ENCODE measurements at regions not wholly inside any gene's neighbourhood (a gene's known extent, or its start where the extent isn't known, plus 50 kb on each side); places are given as distances from the start of the nearest gene placed in this dataset.

DNA sequence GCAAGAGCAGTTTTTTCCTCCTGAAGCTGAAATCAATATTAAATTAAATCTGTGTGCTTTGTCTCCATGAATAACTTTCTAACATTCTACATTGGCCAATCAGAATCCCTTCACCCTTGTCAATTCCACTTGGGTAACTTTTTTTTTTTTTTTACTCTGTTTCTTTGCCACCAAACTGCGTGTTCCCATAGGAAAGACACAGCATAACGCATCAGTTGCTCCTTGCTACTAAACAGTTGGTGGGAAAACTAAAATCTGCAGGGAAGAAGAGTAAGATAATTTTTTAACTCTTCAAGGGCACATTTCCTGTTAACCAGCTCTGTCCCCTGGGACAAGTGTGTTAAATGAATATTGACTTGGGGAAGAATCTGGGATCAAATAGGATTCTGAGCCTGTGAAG, 113.3 kb upstream of the SERP2 start:
- no peak for ATAC-seq

DNA sequence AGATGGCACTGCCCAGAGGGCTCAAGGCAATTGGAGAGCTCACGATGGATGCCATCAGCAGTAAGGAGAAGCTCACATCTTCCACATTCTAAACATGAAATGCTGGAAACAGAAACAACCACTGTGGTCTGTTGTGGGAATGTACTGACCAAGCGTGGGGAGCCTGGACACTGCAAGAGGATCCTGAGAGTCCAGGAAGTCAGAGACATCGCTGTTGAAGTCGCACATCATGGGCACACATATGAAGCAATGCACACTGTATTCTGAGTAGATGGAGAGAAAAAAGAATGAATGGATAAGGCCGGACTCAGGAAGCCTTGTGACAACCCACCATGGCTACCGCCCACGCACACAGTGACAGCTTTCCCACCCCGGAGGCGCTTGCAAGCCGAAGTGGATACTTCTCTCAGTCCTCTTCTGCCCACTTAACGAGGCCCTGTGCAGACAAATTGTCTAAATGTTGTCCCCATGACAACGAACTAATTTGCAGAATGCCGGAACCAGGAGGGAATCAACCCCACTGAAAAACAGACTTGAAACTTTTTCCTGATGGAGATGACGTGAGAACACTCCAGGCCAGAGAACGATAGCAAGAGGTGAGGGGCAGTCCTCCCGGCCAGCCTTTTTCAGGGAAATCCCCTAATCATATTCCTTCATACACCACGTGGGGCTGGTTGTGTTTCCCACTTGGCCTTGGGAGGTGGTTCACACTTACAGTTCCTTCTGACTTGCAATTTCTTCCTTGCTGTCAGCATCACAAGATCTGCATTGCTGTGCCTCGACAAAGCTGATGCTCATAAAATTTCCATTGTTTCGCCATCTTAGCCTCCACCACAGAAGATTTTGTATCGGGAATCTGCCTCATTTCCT, 109.6 kb upstream of the SERP2 start:
- ATAC-seq = no peak

DNA sequence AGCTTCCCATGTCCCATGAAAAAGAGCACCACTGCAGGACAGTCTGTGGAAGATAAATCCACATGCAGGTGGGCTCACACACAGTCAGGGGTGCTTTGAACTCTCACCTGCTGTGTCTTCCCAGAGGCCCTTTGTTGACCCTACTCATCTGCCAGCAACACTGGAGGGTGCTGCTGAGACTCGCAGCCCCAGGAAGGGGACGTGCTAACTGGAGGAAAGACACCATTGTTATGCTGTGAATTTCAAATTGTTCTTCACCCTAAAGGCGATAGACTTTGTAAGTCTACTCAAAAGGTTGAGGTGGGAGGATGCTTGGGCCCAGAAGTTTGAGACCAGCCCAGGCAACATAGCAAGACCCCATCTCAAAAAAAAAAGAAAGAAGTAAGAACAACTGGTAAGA, 107.3 kb upstream of the SERP2 start:
- no peak for ATAC-seq

DNA sequence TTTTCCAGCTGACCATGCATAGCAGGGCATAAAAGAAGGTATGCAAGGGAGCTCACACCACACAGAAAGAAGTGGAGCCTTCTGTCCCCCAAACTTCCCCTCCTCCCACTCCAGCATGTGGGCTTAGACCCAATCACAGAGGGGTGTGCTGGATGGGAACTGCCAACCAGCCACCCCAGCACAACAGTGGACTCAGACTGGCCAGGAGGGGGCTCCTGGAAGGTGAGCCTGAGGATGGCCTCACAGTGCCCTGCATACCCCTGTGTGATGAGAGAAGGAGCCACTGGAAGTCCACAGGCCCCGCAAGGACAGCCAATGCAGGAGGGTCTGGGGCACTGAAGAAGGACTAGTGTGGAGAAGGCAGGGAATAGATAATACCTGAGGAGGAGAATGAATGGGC, 106.9 kb upstream of the SERP2 start:
- no peak for ATAC-seq

DNA sequence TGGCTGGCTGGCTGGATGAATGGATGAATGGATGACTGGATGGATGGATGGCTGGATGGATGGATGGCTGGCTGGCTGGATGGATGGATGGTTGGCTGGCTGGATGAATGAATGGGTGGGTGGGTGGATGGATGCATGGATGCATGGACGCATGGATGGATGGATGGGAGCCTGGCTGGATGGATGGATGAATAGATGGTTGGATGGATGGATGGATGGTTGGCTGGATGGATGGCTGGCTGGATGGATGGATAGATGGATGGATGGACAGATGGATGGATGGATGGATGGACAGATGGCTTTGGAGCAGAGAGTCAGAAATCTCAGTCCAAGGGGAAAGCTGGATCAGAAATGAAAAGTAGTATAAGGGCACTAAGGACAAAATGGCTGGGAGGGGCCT, 106.4 kb upstream of the SERP2 start:
- no peak for ATAC-seq

DNA sequence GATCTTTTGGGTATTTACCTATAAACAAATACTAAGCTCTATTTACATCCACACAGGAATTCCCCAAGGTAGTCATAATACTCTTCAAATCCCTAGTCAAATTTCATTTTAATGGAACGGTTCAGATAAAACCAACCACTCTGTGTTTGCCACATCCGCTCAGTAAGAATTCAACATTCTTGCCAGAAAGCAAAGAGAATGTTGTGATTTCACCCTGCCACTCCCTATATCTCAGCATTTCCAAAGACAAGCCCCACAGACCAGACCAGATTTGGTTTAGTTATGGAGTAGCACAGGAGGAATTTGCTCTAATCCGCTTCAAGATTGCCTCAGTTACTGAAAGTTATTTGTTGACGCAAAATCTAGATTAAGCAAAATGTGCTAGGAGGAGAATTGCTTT, 105.6 kb upstream of the SERP2 start:
- no peak for ATAC-seq

DNA sequence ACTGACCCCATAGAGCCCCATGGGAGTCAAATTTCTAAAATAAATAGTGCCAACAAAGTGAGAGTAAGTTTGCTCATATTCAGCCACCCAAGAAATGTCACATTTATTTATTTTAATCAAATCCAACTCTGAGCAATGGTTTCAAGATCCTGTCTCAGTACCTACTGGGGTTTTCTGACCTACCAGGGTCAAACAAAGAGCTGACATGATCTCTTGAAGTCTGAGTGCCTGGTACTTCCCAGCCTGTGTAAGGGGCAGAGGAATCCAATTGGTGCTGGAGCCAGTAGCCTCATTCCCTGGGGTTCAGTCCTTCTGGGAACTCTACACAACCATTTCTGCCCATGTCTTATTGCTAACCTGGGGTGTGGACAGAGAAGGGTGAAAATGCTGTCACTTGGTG, 104.6 kb upstream of the SERP2 start:
- no peak for ATAC-seq

DNA sequence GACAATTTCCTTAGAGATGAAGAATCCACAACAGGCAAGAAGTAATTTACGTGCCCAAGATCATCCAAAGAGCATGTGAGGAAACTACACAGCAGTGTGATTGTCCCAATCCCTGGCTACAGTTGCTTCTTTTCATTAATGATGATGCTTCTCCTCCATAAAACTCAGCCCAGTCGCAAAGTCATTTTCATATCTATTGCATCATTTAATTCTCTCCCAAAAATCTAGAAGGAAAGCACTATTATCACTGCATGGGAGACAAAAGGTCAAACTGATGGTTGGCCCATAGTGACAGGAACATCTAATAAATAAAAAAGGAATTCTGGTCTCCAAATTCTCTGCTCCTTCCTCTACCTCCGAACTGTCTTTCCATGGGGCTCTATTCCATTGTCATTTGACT, 103.5 kb upstream of the SERP2 start:
- no peak for ATAC-seq

DNA sequence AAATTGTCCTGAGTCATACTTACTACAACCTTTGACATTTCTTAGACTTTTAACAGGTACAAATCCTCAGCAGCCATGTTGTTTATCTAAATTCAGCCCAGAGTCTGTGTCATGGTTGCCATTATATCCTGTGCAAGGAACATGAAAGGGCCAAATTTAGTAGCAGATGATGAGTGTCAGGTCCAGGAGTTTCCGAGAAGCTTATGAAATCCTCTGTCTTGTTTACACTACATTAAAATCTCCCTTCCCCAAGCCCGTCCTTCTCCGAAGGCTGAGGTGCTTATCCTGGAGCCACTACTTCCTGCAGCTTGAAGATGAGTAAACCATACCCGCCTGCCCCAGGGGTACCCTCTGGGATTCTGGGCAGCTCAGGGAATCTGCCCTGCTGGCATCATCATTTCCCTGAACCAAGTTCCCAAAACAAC, 102.6 kb upstream of the SERP2 start:
- no peak for ATAC-seq

DNA sequence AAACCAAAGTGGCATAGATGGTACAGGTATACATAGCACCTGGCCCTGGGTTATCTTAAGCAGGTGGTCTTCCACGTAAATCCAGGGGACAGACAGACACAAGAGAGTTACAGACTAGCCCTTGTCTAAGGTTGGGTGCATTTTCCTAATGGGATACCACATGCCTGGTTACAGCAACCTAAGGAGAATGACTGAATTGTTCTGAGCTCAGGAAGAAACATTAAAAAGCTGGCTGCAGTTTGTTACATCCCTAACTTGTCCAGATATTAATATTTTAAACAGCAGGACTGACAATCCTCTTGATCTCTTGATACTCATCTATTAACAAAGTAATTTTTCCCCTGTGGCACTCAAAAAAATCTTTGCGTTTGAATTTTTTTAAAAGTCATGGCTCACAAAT, 102.2 kb upstream of the SERP2 start:
- no peak for ATAC-seq

DNA sequence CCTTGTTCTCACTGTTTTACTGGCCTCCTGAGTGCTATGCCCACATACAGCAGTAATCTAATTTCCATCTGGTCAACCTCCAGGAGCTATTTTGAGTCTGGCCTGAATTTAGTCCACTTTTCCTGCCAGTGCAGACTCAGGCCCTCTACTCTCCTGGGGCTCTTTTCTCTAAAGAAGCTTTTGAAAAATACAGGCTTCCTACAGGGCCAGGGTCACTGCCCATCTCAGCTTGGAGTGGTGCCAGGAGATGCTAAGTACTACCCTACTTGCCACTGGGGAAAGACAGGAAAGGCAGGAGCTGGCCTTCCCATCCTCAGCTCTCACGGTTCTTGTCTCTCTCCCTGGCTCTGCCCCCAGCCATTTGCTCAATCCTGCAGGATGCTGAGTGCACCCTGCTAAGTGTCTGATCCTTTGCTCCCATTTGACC, 101.7 kb upstream of the SERP2 start:
- no peak for ATAC-seq

DNA sequence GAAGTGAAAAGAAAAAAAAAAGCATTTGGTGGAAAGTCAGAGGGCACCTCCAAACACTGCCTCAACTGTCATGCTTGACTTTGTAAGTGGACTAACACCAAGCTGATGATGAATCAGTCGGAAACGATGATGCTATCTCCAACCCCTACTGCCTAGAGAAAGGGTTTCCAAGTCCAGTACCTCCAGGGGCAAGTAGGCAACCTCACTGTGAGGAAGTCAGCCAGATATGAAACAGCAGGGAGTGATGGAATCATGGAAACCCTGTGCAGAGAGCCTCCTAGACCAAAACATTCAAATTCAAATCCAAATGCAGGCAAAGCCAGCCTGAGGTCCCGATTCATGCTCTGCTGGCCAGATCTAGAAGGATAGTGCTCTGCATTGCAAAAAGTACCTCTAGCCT, 100.9 kb upstream of the SERP2 start:
- no peak for ATAC-seq

DNA sequence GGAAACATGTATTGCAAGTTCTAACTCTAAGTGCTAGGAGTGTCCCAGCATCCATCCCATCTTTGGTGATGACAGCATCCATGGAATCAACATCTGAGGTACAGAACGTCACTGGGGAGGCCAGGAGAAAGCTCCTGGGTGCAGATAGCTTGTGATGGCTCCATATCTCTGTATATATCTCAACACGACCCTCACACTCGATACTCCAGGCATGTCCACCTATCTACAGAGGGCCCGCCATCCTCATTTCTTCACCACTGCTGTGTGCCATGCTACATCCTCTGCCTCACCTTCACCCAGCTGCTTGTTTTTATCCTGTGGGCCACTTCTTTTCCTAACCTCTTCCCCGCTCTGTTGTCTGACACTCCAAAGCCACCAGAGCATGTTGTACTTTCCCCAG, 100.4 kb upstream of the SERP2 start:
- ATAC-seq = no peak

DNA sequence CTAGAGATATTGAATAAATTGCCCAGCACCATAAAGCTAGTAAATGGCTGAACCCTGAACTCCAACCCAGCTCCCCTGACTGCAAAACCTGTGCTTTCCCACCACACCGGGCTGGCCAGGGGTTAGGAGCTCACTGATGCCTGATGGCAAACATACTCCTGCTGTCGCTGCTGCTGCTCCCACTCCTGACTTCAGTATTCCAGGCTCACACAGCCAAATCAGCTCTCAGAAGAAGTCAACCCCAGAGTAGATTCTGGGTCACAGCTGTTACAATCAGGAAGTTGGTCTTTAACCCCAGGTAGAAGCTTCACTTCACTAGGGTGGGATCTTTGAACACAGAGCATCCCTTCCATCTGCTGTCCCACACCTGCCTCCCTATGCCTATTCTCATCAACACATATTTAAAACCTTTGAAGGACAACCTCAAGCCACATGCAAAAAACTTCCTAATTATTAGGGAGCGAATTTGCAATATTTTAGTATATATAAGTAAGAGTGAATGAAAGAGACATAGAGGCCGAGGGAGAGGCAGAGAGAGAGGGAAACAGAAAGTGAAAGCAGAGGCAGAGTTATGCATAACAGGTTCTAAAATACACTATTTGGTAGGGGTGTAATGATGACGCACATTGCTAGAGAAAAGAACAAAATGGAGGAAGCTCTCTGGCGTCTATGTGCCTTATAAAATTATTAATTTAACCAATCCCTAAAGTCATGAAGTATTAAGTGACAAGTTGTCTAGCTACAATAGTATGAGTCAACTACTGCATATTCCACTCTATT, 99.4 kb upstream of the SERP2 start:
- ATAC-seq = peak; percentile 97 to 99

DNA sequence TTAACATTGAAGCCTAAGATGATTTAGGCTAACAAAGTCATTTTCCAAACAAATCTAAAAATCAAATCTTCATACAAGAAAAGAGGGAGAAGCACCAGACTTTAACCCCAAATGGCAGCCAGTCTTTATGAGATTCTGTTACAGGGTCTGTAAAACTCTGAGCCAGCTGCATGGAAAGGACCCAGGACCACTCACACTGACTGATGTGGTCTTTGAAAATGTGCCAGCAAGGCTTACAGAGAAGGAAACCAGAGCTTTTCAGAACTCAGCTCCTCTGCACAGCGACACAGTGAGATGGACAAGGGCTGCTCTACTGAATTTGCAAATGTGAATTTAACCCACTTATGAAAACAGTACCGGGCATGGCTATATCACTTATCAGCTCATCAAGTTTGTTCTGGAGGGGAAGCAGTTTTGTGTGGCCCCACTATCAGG, 98.8 kb upstream of the SERP2 start:
- no peak for ATAC-seq

DNA sequence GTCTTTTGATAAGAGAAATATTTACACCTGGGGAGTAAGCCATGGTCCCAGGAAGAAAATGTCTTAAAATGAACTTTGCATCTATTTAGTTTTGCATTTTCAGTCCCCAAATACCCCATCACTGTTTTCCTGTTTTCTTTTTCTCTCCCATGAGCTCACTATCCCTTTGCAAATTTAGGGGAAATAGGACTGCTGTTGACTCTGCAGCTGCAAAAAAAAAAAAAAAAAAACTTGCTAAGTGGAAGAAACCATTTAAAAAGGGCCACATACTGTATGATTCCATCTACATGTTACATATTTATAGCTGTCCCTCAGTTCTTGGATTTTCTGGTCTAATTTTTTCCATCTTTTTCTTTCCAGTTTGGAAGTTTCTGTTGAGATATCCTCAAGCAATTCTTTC, 98.2 kb upstream of the SERP2 start:
- ATAC-seq = no peak

DNA sequence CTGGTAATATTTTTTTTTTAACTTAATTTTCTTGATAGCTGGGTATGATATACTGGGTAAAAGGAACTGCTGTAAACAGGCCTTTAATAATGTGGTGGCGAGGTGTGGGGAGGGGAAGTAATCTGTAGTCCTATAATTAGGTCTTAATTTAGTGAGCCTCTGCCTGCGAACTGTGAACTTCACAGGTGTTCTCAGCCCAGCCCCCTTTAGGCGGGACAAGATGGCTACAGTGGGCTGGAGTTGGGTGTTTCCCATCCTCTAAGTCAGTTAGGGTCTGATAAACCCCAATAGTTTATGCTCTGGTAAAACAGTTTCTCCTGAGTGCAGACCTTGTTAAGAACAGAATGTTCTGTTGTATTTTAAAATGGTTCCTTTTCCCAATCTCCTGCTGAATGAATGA, 97.6 kb upstream of the SERP2 start:
- ATAC-seq = no peak

DNA sequence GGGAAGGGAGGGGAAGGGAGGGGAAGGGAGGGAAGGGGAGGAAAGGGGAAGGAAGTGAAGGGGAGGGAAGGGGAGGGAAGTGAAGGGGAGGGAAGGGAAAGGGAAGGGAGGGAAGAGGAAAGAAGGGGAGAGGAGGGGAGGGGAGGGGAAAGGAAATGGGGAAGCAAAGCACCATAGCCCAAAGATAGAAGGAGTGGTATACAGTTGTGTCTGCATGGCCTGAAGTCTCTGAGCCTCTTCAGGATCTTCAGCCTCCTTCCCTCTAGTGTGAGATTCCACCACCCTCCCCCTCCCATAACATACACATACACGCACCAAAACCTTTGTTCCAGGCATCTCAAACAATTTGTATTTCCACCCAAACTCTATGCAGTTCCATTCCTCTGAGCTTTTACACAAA, 96.2 kb upstream of the SERP2 start:
- ATAC-seq = no peak

DNA sequence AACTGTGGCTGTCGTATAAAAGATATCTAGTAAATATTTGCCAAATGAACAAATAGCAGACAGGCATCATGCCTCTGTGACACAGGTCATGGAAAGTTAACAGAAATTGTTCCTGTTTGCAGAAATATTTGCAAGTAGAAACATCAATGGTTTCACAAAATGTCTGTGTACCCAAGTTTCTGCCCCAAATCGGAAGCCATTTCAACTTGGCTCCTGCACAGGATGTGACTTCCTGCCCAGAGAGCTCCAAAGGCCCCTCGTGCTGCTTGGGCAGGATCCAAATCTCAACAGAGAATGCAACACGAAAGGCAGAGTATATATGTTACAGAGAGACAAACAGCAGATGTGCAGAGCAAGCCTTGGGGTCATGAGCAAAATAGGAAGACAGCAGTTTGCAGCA, 95.5 kb upstream of the SERP2 start:
- ATAC-seq = no peak

DNA sequence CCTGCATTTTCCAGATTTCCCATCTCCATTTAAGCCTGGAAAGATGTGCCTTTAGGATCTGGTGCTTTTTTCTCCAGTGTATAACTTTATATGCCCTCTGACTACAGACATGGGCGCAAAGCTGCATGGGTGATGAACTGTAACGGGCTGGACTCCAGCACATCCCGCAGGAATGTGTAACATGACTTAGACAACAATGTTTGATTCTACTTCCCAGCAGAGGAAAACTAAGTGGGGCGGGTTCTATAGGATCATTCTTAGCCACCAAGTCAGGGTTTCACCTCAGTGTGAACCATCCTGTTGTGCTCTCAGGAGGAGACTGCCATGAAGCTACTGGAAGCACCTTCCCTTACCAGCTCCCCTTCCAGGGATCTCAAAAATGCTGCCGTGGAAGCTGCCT, 93.2 kb upstream of the SERP2 start:
- ATAC-seq = no peak

DNA sequence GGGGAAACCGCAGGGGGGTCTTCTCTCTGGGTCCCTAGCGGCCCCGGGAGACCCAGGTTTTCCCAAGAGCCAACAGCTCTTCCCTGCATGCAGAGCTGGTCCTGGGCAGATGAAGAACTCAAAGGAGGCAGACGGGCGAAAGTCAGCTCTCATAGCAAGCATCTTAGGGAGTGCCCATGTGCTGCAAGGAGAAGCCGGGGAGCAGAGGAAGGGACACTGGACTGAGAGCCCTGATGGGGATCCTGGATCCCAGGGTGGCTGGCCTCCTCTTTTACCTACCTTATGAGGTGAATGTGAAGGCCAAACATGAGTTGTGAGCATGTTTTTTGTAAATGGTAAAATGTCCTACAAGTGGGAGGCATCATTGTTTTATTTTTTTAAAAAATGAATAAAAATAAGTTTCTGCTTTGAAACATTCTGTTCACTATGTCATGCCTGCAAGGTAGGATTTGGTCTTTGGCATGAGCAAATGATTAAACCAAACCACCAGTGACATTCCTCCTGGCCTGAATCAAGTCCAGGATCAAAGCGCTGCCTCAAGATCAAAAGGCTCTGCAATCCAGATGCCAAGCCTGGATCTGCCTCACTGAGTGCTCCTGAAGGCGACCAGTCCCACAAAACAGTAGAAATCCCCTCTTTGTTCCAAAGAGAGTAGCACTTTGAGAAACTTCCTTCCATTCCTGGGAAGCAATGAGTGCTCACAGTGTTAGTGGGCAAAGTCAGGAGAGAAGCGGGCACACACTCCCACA, 92.2 kb upstream of the SERP2 start:
- no peak for ATAC-seq

DNA sequence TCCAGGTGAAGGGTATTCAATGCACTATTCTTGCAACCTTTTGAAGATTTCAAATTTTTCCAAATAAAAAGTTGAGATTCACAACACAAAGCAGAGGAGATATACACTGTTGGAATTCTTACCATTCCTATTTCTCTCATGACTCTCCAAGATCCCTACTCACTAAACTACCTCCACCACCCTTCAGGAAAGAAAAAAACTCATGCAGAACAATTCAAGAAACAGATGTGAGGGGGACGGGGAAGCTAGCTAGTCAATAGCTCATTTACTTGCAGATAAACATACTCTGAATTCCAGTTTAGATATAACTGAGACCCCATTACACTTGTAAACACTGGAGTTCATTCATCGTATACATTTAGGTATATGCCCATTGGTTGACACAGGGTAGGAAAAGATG, 90.0 kb upstream of the SERP2 start:
- ATAC-seq = no peak

DNA sequence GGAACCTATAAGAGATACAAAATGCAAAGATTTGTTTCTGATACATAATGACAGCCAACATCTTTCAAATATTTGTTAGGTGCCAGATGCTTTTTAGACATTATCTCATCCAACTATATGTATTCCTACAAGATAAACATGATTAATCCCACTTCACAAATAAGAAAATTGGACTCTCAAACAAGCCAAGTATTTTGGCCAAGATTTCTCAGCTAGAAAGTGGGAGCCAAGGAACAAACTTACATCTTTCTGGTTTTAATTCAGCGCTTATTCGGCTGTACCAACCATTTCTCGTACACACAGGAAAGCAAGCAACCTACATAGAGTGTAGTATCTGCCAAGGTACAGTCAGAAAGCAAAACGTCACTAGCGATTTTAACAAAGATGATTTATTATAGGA, 85.7 kb upstream of the SERP2 start:
- no peak for ATAC-seq

DNA sequence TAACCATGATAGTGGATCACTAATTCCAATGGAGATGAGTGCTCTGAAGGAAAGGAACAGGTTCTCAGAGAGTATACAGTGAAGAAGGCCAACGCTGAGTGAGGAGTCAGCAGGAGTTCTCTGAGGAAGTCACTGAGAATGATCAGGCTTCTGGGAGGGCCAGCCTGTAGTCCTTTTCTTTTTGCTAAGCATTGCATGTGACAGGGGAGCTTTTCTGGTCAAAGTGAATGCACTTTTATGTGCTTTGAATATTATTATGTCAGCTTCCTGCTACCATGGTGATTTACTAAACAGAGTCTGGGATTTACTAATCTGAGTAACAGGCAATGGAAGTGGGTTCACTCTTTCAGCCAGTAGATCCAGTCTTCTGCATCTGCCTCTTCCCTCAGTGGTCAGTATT, 81.1 kb upstream of the SERP2 start:
- ATAC-seq = no peak

Data from activated CD4-positive, CD25-positive, alpha-beta regulatory T cell treated with anti-CD3 and anti-CD28 coated beads, Interleukin-2, amount 50 U/mL, for 24 hours (primary cell).